Uterus (tissue), 3 donors: ENCODE measurements at regions not wholly inside any gene's neighbourhood (a gene's known extent, or its start where the extent isn't known, plus 50 kb on each side); places are given as distances from the start of the nearest gene placed in this dataset.

Experiments
- DNase-seq, 2 donors: peaks; one replicate each; pipeline ENCODE4 v3.0.0-alpha.2; 2019 to 2020
- H3K27ac ChIP-seq, 2 donors: fragments of 200-600 bp; sonication (generic); 1 replicate in 1 of 2; 2 replicates in 1 of 2; pipeline ENCODE4 v1.5.1; 2016 to 2018
- H3K27me3 ChIP-seq, 2 donors: fragments of 200-600 bp; sonication (generic); one replicate each; pipeline ENCODE4 v1.5.1; 2018 to 2019; ENCODE audit warnings: control low read depth in 1 of 2
- H3K36me3 ChIP-seq, 2 donors: fragments of 200-600 bp; sonication (generic); one replicate each; pipeline ENCODE4 v1.5.1; 2019; ENCODE audit warnings: control low read depth in 1 of 2
- H3K4me1 ChIP-seq, 2 donors: fragments of 200-600 bp; sonication (generic); one replicate each; pipeline ENCODE4 v1.5.1; 2018 to 2019; ENCODE audit warnings: control low read depth in 1 of 2
- H3K4me3 ChIP-seq, 2 donors: fragments of 200-600 bp; sonication (generic); 1 replicate in 1 of 2; 2 replicates in 1 of 2; pipeline ENCODE4 v1.5.1; 2018 to 2019; ENCODE audit warnings: mild to moderate bottlenecking in 1 of 2
- H3K9me3 ChIP-seq, 2 donors: fragments of 200-600 bp; sonication (generic); one replicate each; pipeline ENCODE4 v1.5.1; 2019; ENCODE audit warnings: control low read depth in 1 of 2
- CTCF ChIP-seq, 4 experiments: fragments of 200-600 bp in 2 of 4; fragments of 450-650 bp in 2 of 4; sonication (generic) in 2 of 4; IDR thresholded peaks; one replicate each; pipeline ENCODE4 v1.5.1; 2016 to 2019; ENCODE audit warnings: antibody characterized with exemption in 4 of 4, mild to moderate bottlenecking in 2 of 4, moderate library complexity in 1 of 4
- POLR2A ChIP-seq, 2 donors: fragments of 450-650 bp; IDR thresholded peaks; one replicate each; pipeline ENCODE4 v1.6.1; 2016; ENCODE audit warnings: antibody characterized with exemption in 2 of 2, mild to moderate bottlenecking in 1 of 2, moderate library complexity in 1 of 2
- intact Hi-C: fragments of 100-400 bp; cut with DNase I; formaldehyde crosslinking; loops from one replicate; pipeline ENCODE4 v1.15.1; 2023; ENCODE audit warnings: low total_unique reads
- donor health status: DM: yes; HTN: yes; CAD: no.

- Histone ChIP-seq H3K36me3 (no peaks in the 10 kb centered on the region), H3K4me1 (no peaks in the 10 kb centered on the region), H3K4me3 (no peak overlapping the region), H3K27ac (no peak overlapping the region), H3K27me3 (no peaks in the 10 kb centered on the region), H3K9me3 (no peaks in the 10 kb centered on the region)
- TF ChIP-seq CTCF (IDR thresholded peaks at IDR 0.05) (no peak), POLR2A (IDR thresholded peaks at IDR 0.05) (no peak)
- DNase-seq, result no peak
- intact Hi-C loops, result no loop called here
These were observed 693.3 kb downstream of the MED13L start for GRCh38 chr12:115584156-115584555.

GRCh38 chr12:115583591-115583990, 693.9 kb downstream of the MED13L start:
- H3K4me3 ChIP-seq, result no peak overlapping the region
- no peak overlapping the region for H3K27ac ChIP-seq
- DNase-seq, result no peak
- H3K4me1 ChIP-seq, result no peaks in the 10 kb centered on the region
- intact Hi-C loops, result no loop called here
- TF ChIP-seq CTCF (IDR thresholded peaks at IDR 0.05) (no peak), POLR2A (IDR thresholded peaks at IDR 0.05) (no peak)
- H3K27me3 ChIP-seq, result no peaks in the 10 kb centered on the region
- H3K9me3 ChIP-seq, result no peaks in the 10 kb centered on the region
- no peaks in the 10 kb centered on the region for H3K36me3 ChIP-seq

DNA sequence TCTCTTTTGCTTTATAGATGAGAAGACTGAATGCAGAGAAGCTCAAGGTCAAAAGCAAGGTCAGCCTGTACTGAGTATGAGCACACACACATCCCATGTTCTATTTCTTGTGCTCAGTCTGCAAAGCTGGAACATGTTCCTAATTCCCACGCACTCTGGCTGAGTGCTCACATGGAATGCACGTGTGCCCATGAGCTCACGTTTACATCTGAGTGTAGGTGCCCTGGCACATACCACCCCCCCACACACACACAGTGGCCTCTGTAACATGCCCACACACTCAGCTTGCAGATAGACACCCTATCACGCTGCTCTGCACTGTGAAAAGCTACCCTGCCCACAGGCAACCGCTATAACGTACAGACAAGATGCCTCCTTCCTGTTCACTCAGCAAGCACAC, 700.1 kb downstream of the MED13L start:
- Histone ChIP-seq H3K4me3 (no peak overlapping the region), H3K36me3 (no peaks in the 10 kb centered on the region), H3K9me3 (no peaks in the 10 kb centered on the region), H3K27me3 (no peaks in the 10 kb centered on the region), H3K4me1 (no peaks in the 10 kb centered on the region), H3K27ac (no peak overlapping the region)
- no peak for DNase-seq
- intact Hi-C loops, result no loop called here
- no peak for TF ChIP-seq CTCF (IDR thresholded peaks at IDR 0.05)
- TF ChIP-seq POLR2A (IDR thresholded peaks at IDR 0.05), result no peak

- H3K36me3 ChIP-seq, result no peaks in the 10 kb centered on the region
- intact Hi-C loops, result no loop called here
- H3K27me3 ChIP-seq, result no peaks in the 10 kb centered on the region
- H3K4me1 ChIP-seq, result no peaks in the 10 kb centered on the region
- no peaks in the 10 kb centered on the region for H3K9me3 ChIP-seq
- H3K27ac ChIP-seq, result no peak overlapping the region
- TF ChIP-seq CTCF (IDR thresholded peaks at IDR 0.05), result no peak
- no peak overlapping the region for H3K4me3 ChIP-seq
- DNase-seq, result no peak
These were observed 702.7 kb downstream of the MED13L start for GRCh38 chr12:115574826-115575225.

DNA sequence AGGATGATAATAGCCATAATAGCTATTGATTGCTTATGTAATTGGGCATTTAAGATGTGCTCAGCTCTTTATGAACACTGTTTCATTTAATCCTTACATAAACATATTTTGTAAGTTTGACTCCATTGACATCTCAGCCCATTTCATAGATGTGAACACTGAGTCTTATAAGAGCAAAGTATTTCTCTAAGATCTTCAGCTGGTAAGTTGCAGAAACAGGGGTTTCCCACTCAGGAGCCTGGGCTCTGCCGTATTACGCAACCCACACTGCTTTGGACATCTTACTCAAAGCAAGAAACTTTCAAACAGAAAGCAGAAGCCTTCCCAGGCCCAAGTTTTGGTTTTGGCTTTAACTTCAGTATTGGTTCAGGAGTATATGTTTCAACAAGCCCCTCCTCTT, 705.1 kb downstream of the MED13L start:
- H3K36me3 ChIP-seq, result no peaks in the 10 kb centered on the region
- TF ChIP-seq POLR2A (IDR thresholded peaks at IDR 0.05), result no peak
- no peak for TF ChIP-seq CTCF (IDR thresholded peaks at IDR 0.05)
- no peaks in the 10 kb centered on the region for H3K27me3 ChIP-seq
- no peaks in the 10 kb centered on the region for H3K4me1 ChIP-seq
- H3K27ac ChIP-seq, result no peak overlapping the region
- H3K4me3 ChIP-seq, result no peak overlapping the region
- intact Hi-C loops, result no loop called here
- DNase-seq, result no peak
- no peaks in the 10 kb centered on the region for H3K9me3 ChIP-seq
